ENCODE measurements at regions not wholly inside any gene's neighbourhood (a gene's known extent, or its start where the extent isn't known, plus 50 kb on each side); places are given as distances from the start of the nearest gene placed in this dataset.

DNA sequence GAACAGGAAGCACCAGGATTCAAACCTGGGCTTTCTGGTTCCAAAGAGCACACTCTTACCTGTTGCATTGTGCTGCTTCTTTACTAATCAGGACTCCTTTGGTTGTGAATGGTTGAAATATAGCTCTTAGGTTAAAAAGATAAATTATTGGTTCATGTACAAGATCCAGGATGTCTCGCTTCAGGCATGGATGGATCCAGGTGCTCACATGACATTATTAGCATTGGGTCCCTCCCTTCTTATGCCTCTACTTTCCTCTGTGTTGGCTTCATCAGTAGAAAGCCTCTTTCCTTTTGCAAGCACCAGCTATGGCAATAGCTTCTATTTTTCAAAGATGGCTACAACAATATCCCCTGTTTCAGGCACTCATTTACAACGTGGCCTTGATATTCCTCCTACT, 217.7 kb upstream of the SULF2 start:
- DNase-seq (ENCODE audit: low read depth in 1 of 2, low spot score in 1 of 2) = no peak
- Histone ChIP-seq H3K27ac (replicated peaks) (no peak overlapping the region), H3K27me3 (ENCODE audit: insufficient read depth, poor library complexity, severe bottlenecking) (no peaks in the 10 kb centered on the region), H3K4me3 (replicated peaks; ENCODE audit: insufficient read depth, low read length) (no peak overlapping the region)
- TF ChIP-seq, protein P1, sequence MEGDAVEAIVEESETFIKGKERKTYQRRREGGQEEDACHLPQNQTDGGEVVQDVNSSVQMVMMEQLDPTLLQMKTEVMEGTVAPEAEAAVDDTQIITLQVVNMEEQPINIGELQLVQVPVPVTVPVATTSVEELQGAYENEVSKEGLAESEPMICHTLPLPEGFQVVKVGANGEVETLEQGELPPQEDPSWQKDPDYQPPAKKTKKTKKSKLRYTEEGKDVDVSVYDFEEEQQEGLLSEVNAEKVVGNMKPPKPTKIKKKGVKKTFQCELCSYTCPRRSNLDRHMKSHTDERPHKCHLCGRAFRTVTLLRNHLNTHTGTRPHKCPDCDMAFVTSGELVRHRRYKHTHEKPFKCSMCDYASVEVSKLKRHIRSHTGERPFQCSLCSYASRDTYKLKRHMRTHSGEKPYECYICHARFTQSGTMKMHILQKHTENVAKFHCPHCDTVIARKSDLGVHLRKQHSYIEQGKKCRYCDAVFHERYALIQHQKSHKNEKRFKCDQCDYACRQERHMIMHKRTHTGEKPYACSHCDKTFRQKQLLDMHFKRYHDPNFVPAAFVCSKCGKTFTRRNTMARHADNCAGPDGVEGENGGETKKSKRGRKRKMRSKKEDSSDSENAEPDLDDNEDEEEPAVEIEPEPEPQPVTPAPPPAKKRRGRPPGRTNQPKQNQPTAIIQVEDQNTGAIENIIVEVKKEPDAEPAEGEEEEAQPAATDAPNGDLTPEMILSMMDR (IDR thresholded peaks at IDR 0.05; ENCODE audit: insufficient read depth, low read length) = no peak
- TF ChIP-seq SPI1 (IDR thresholded peaks at IDR 0.05; ENCODE audit: borderline replicate concordance, low read depth) (no peak), GABPA (IDR thresholded peaks at IDR 0.05; ENCODE audit: low read depth) (no peak), POLR2AphosphoS5 (IDR thresholded peaks at IDR 0.05; ENCODE audit: low read depth) (no peak)
- TF ChIP-seq, protein P2, sequence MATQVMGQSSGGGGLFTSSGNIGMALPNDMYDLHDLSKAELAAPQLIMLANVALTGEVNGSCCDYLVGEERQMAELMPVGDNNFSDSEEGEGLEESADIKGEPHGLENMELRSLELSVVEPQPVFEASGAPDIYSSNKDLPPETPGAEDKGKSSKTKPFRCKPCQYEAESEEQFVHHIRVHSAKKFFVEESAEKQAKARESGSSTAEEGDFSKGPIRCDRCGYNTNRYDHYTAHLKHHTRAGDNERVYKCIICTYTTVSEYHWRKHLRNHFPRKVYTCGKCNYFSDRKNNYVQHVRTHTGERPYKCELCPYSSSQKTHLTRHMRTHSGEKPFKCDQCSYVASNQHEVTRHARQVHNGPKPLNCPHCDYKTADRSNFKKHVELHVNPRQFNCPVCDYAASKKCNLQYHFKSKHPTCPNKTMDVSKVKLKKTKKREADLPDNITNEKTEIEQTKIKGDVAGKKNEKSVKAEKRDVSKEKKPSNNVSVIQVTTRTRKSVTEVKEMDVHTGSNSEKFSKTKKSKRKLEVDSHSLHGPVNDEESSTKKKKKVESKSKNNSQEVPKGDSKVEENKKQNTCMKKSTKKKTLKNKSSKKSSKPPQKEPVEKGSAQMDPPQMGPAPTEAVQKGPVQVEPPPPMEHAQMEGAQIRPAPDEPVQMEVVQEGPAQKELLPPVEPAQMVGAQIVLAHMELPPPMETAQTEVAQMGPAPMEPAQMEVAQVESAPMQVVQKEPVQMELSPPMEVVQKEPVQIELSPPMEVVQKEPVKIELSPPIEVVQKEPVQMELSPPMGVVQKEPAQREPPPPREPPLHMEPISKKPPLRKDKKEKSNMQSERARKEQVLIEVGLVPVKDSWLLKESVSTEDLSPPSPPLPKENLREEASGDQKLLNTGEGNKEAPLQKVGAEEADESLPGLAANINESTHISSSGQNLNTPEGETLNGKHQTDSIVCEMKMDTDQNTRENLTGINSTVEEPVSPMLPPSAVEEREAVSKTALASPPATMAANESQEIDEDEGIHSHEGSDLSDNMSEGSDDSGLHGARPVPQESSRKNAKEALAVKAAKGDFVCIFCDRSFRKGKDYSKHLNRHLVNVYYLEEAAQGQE (IDR thresholded peaks at IDR 0.05; ENCODE audit: insufficient replicate concordance, low read depth) = no peak

DNA sequence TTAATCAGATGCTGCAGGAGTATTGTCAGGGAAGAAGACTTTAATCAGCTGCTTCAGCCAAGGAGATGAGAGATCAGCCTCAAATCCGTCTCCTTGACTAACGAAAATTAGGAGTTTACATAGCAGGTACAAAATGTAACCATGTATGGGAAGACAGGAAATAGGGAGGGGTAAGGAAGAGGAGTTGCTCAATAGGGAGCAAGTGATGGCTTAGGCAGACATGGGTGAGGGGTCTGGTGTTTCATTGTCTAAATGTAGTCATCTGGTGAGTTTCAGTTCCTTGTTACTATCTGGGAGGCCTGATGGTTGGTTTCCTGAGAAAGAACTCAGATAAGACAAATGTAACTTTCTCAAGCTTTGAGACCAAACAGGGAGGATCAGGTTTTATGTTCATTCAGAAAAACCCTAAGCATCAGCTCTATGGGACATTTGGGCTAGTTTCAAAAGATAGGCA, 217.3 kb upstream of the SULF2 start:
- Histone ChIP-seq H3K4me3 (replicated peaks; ENCODE audit: insufficient read depth, low read length) (no peak overlapping the region), H3K27ac (replicated peaks) (no peak overlapping the region), H3K27me3 (ENCODE audit: insufficient read depth, poor library complexity, severe bottlenecking) (no peaks in the 10 kb centered on the region)
- TF ChIP-seq, protein P2 (IDR thresholded peaks at IDR 0.05; ENCODE audit: insufficient replicate concordance, low read depth) = no peak
- DNase-seq (ENCODE audit: low read depth in 1 of 2, low spot score in 1 of 2) = peak in 1 of 2 experiments; percentile 89

DNA sequence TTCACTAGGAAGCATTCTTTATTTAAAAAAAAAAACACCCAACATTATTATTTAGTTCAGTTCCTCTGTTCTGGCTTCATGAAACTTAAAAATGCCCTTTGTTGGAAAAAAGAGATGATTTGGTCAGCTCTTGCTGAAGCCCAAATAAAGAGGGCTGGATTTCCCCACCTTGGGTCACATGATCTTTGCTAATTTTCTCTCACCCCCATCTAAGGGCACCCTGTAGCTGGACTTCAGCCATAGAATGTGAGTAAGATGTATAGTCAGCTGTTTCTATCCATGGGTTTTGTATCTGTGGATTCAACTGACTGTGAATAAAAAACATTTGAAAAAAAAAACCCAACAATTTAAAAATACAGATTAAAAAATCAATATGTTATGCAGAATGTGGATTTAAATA, 213.9 kb upstream of the SULF2 start:
- DNase-seq (ENCODE audit: low read depth in 1 of 2, low spot score in 1 of 2) = no peak
- no peak overlapping the region for H3K4me3 ChIP-seq (replicated peaks; ENCODE audit: insufficient read depth, low read length)
- TF ChIP-seq, protein P2 (IDR thresholded peaks at IDR 0.05; ENCODE audit: insufficient replicate concordance, low read depth) = no peak
- TF ChIP-seq, protein P1 (IDR thresholded peaks at IDR 0.05; ENCODE audit: insufficient read depth, low read length) = no peak
- TF ChIP-seq POLR2AphosphoS5 (IDR thresholded peaks at IDR 0.05; ENCODE audit: low read depth) (no peak), SPI1 (IDR thresholded peaks at IDR 0.05; ENCODE audit: borderline replicate concordance, low read depth) (no peak), GABPA (IDR thresholded peaks at IDR 0.05; ENCODE audit: low read depth) (no peak)

DNA sequence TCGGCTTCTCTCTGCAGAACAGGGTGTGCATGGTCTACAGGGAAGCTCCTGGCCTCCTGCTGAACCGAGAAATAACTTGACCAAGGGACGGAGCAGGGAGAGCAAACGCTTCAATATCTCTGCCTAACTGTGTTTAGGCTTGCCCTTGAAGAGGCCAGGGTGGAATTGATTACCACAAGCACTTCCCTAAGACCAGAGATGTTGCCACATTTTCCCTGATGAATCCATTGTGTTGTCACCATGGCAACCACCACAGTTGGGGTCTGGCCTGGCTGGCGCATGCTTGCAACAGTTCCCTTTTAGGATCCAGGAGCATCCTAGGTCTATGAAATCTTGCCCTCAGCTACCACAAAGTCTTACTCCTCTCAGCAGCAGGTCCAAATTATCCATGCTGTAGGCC, 213.5 kb upstream of the SULF2 start:
- Histone ChIP-seq H3K4me3 (replicated peaks; ENCODE audit: insufficient read depth, low read length) (no peak overlapping the region), H3K27me3 (ENCODE audit: insufficient read depth, poor library complexity, severe bottlenecking) (no peaks in the 10 kb centered on the region), H3K27ac (replicated peaks) (no peak overlapping the region)
- TF ChIP-seq, protein P1 (IDR thresholded peaks at IDR 0.05; ENCODE audit: insufficient read depth, low read length) = no peak
- TF ChIP-seq POLR2AphosphoS5 (IDR thresholded peaks at IDR 0.05; ENCODE audit: low read depth) = no peak
- DNase-seq (ENCODE audit: low read depth in 1 of 2, low spot score in 1 of 2) = peak in 1 of 2 experiments; percentile 99

More for the DNA sequence above, 213.9 kb upstream of the SULF2 start:
- no peaks in the 10 kb centered on the region for H3K27me3 ChIP-seq (ENCODE audit: insufficient read depth, poor library complexity, severe bottlenecking)
- no peak overlapping the region for H3K27ac ChIP-seq (replicated peaks)
